GM21528 (cell line): ENCODE measurements at regions not wholly inside any gene's neighbourhood (a gene's known extent, or its start where the extent isn't known, plus 50 kb on each side); places are given as distances from the start of the nearest gene placed in this dataset.
A peak's percentile ranks its signal among the peaks of the same experiment; 100 is the strongest.
"Not testable (repeated sequence)": the region's sequence is repeated elsewhere in the genome, so short reads cannot be mapped to it uniquely, and the experiment has no call there.

ENCODE experiments used
- ATAC-seq: cut with Tn5 transposase; IDR thresholded peaks from one replicate; pipeline ENCODE4 v1.9.1; 2021; ENCODE audit warnings: mild to moderate bottlenecking, moderate library complexity; ENCODE audit not compliant: unreplicated experiment, low FRiP score

- ATAC-seq, result no peak
These were observed 181.5 kb downstream of the CWF19L2 start for GRCh38 chr11:107276077-107276476.

- no peak for ATAC-seq
These were observed 182.0 kb downstream of the CWF19L2 start for GRCh38 chr11:107275632-107276031.

GRCh38 chr11:107274138-107274537 is 183.5 kb downstream of the CWF19L2 start:
- no peak for ATAC-seq

- no peak for ATAC-seq
These were observed 185.1 kb downstream of the CWF19L2 start for GRCh38 chr11:107272561-107272960.

- ATAC-seq, result no peak
These were observed 186.2 kb downstream of the CWF19L2 start for GRCh38 chr11:107271425-107271824.

GRCh38 chr11:107268977-107269376 is 188.6 kb downstream of the CWF19L2 start:
- no peak for ATAC-seq

GRCh38 chr11:107266455-107266854 is 191.2 kb downstream of the CWF19L2 start:
- no peak for ATAC-seq

- no peak for ATAC-seq
These were observed 192.0 kb downstream of the CWF19L2 start for GRCh38 chr11:107265591-107266121.

- peak; percentile 88 for ATAC-seq
These were observed 193.6 kb downstream of the CWF19L2 start for GRCh38 chr11:107263844-107264563.

- ATAC-seq, result no peak
These were observed 197.8 kb downstream of the CWF19L2 start for GRCh38 chr11:107259811-107260221.

GRCh38 chr11:107257710-107258109 is 199.9 kb downstream of the CWF19L2 start:
- no peak for ATAC-seq

GRCh38 chr11:107253661-107254060 is 204.0 kb downstream of the CWF19L2 start:
- not testable (repeated sequence) for ATAC-seq

GRCh38 chr11:107252429-107253161 is 205.0 kb downstream of the CWF19L2 start:
- ATAC-seq, result peak; percentile 96

GRCh38 chr11:107251298-107251697 is 206.3 kb downstream of the CWF19L2 start:
- ATAC-seq, result no peak

- ATAC-seq, result no peak
These were observed 207.6 kb downstream of the CWF19L2 start for GRCh38 chr11:107250017-107250416.

- no peak for ATAC-seq
These were observed 208.6 kb downstream of the CWF19L2 start for GRCh38 chr11:107249054-107249453.

- no peak for ATAC-seq
These were observed 210.3 kb downstream of the CWF19L2 start for GRCh38 chr11:107247167-107247861.

GRCh38 chr11:107243929-107244328 is 213.7 kb downstream of the CWF19L2 start:
- no peak for ATAC-seq

GRCh38 chr11:107232451-107232850 is 214.2 kb upstream of the GUCY1A2 start:
- ATAC-seq, result no peak

GRCh38 chr11:107224836-107225235 is 206.6 kb upstream of the GUCY1A2 start:
- ATAC-seq, result no peak

GRCh38 chr11:107222916-107223460 is 204.7 kb upstream of the GUCY1A2 start:
- ATAC-seq, result no peak
